MM.1S (cell line): ENCODE measurements at regions not wholly inside any gene's neighbourhood (a gene's known extent, or its start where the extent isn't known, plus 50 kb on each side); places are given as distances from the start of the nearest gene placed in this dataset.

ENCODE experiments used
- DNase-seq: peaks from one replicate; pipeline ENCODE4 v3.0.0-alpha.2; 2015
- H2AFZ ChIP-seq: fragments of 300-600 bp; sonication (generic); 2 replicates; pipeline ENCODE4 v1.6.0; 2016; ENCODE audit warnings: antibody characterized with exemption, low read length
- H3F3A ChIP-seq: fragments of 300-600 bp; sonication (generic); 2 replicates; pipeline ENCODE4 v1.6.1; 2016; ENCODE audit warnings: mild to moderate bottlenecking, antibody characterized with exemption, low read length, moderate library complexity, mixed read lengths; ENCODE audit not compliant: insufficient read depth
- H3K27ac ChIP-seq: fragments of 300-600 bp; sonication (generic); 2 replicates; pipeline ENCODE4 v1.5.1; 2016; ENCODE audit warnings: mild to moderate bottlenecking, low read length
- H3K27me3 ChIP-seq: fragments of 300-600 bp; sonication (generic); replicated peaks from 2 replicates; pipeline ENCODE4 v1.6.0; 2016; ENCODE audit warnings: low read length; ENCODE audit not compliant: insufficient read depth
- H3K36me3 ChIP-seq: fragments of 300-600 bp; sonication (generic); replicated peaks from 2 replicates; pipeline ENCODE4 v1.6.1; 2016; ENCODE audit warnings: mild to moderate bottlenecking, low read length, mixed read lengths; ENCODE audit not compliant: insufficient read depth
- H3K4me1 ChIP-seq: fragments of 300-600 bp; sonication (generic); 2 replicates; pipeline ENCODE4 v1.6.1; 2016; ENCODE audit warnings: low read length, mixed read lengths
- H3K4me2 ChIP-seq: fragments of 300-600 bp; sonication (generic); 2 replicates; pipeline ENCODE4 v1.6.0; 2016; ENCODE audit warnings: low read depth, low read length
- H3K4me3 ChIP-seq: fragments of 300-600 bp; sonication (generic); 2 replicates; pipeline ENCODE4 v1.5.1; 2016; ENCODE audit warnings: low read length, mixed read lengths
- H3K79me2 ChIP-seq: fragments of 300-600 bp; sonication (generic); 2 replicates; pipeline ENCODE4 v1.6.1; 2016; ENCODE audit warnings: mixed run types, low read length, mixed read lengths
- H3K9ac ChIP-seq: fragments of 300-600 bp; sonication (generic); 2 replicates; pipeline ENCODE4 v1.6.1; 2016; ENCODE audit warnings: low read length, mixed read lengths
- H3K9me2 ChIP-seq: fragments of 300-600 bp; sonication (generic); replicated peaks from 2 replicates; pipeline ENCODE4 v1.6.1; 2016; ENCODE audit warnings: mild to moderate bottlenecking, low read length, mixed read lengths; ENCODE audit not compliant: insufficient read depth
- H3K9me3 ChIP-seq: fragments of 300-600 bp; sonication (generic); replicated peaks from 2 replicates; pipeline ENCODE4 v1.6.1; 2016; ENCODE audit warnings: mild to moderate bottlenecking, low read length, mixed read lengths; ENCODE audit not compliant: insufficient read depth
- H4K20me1 ChIP-seq: fragments of 300-600 bp; sonication (generic); 2 replicates; pipeline ENCODE4 v1.6.1; 2016; ENCODE audit warnings: mild to moderate bottlenecking, low read length, moderate library complexity, mixed read lengths; ENCODE audit not compliant: insufficient read depth
- EZH2 ChIP-seq: fragments of 300-600 bp; sonication (generic); optimal IDR thresholded peaks from 2 replicates; pipeline ENCODE3; 2017; ENCODE audit warnings: low read depth, mild to moderate bottlenecking, antibody characterized with exemption, low read length, mixed read lengths
- EZH2phosphoT487 ChIP-seq: fragments of 300-600 bp; sonication (generic); IDR thresholded peaks from 2 replicates; pipeline ENCODE4 v1.6.1; 2018; ENCODE audit warnings: antibody characterized with exemption, low read length
- TF ChIP-seq, protein P1 (sequence below): fragments of 300-600 bp; sonication (generic); IDR thresholded peaks from 2 replicates; pipeline ENCODE4 v1.5.1; 2016; ENCODE audit warnings: antibody characterized with exemption, low read length, mixed read lengths

DNA sequence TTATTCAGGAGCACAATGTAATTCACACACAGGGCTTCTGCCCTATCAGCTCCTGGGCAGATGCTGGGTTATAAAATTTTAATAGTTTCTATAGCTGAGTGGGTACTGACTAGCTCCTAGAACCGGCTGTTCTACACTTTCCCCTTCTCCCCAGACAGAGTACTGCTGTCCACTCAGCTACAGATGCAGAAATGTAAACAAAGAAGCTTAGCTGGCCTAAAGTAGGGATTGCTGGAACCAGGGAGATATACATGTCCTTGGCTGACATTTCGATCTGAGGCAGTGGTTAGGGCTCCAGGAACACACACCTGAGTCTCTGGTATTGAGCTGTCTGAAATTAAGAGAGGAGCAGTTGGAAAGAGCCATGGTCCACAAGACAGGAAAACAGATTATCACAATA lies 211.5 kb upstream of the USP24 start:
- Histone ChIP-seq H4K20me1 (no peaks in the 10 kb centered on the region), H3K9me2 (no peaks in the 10 kb centered on the region), H3K4me3 (no peak overlapping the region), H3K79me2 (no peaks in the 10 kb centered on the region), H3K4me1 (no peaks in the 10 kb centered on the region), H3F3A (no peaks in the 10 kb centered on the region), H2AFZ (no peak overlapping the region), H3K9ac (no peak overlapping the region), H3K9me3 (no peaks in the 10 kb centered on the region), H3K27me3 (no peaks in the 10 kb centered on the region), H3K27ac (no peak overlapping the region), H3K4me2 (no peak overlapping the region), H3K36me3 (no peaks in the 10 kb centered on the region)
- DNase-seq = no peak
- TF ChIP-seq EZH2phosphoT487 (no peak), EZH2 (no peak)
- TF ChIP-seq, protein P1, sequence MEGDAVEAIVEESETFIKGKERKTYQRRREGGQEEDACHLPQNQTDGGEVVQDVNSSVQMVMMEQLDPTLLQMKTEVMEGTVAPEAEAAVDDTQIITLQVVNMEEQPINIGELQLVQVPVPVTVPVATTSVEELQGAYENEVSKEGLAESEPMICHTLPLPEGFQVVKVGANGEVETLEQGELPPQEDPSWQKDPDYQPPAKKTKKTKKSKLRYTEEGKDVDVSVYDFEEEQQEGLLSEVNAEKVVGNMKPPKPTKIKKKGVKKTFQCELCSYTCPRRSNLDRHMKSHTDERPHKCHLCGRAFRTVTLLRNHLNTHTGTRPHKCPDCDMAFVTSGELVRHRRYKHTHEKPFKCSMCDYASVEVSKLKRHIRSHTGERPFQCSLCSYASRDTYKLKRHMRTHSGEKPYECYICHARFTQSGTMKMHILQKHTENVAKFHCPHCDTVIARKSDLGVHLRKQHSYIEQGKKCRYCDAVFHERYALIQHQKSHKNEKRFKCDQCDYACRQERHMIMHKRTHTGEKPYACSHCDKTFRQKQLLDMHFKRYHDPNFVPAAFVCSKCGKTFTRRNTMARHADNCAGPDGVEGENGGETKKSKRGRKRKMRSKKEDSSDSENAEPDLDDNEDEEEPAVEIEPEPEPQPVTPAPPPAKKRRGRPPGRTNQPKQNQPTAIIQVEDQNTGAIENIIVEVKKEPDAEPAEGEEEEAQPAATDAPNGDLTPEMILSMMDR = no peak

DNA sequence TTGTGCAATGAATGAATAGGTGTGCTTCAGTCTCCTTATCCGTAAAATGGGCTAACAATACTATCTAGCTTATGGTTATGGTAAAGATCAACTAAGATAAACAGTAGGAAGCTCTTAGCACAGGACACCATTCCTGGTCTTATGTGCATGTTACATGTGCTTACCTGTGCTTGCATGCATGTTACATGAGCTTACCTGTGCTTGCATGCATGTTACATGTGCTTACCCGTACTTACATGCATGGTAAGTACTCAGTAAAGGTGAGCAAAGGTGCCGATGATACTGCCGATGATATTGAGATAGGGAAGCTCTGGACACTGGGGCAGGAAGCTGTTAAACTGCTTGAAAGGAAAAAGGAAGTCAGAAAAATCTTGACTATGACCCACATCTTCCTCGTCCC lies 211.0 kb upstream of the USP24 start:
- TF ChIP-seq EZH2phosphoT487 (no peak), EZH2 (no peak)
- TF ChIP-seq, protein P1 = no peak
- no peak for DNase-seq
- H3K9me3 ChIP-seq = no peaks in the 10 kb centered on the region
- H3K27ac ChIP-seq = no peak overlapping the region
- H3K4me1 ChIP-seq = no peaks in the 10 kb centered on the region
- no peak overlapping the region for H3K4me3 ChIP-seq
- H3F3A ChIP-seq = no peaks in the 10 kb centered on the region
- H2AFZ ChIP-seq = no peak overlapping the region
- H3K36me3 ChIP-seq = no peaks in the 10 kb centered on the region
- H3K4me2 ChIP-seq = no peak overlapping the region
- no peaks in the 10 kb centered on the region for H3K79me2 ChIP-seq
- H4K20me1 ChIP-seq = no peaks in the 10 kb centered on the region
- H3K9ac ChIP-seq = no peak overlapping the region
- no peaks in the 10 kb centered on the region for H3K27me3 ChIP-seq
- H3K9me2 ChIP-seq = no peaks in the 10 kb centered on the region

DNA sequence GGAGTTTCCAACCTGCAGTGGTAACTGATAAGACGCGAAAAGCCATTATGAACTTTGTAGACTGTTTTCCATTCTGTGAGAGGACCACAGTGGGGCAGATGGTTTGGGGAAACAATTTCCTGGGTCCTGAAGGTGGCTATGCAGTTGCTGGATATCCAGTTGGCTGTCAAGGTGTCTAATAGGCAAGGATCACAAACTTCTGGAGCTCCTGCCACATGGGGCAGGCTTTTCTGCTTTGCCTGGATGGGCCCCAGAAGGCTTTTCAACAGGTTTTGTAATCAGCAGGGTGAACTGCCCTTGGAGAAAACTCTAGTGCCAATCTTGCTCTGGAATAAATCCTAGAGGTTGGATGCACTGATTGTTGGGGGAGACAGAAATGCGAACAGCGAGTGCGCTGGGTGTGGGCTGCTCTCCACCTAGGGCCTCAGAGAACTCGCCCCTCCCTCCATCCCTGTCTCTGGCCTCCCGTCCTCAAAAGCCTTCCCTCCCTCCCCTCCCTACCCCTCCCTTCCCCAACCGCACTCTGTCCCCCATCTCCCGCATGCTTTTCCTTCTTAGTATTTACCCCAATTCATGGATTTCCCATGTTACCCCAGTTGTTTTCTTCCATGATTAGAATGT lies 210.3 kb upstream of the USP24 start:
- Histone ChIP-seq H3K9ac (no peak overlapping the region), H2AFZ (no peak overlapping the region), H3K36me3 (no peaks in the 10 kb centered on the region), H3K4me3 (no peak overlapping the region), H3K9me2 (no peaks in the 10 kb centered on the region), H3K79me2 (no peaks in the 10 kb centered on the region), H3K27ac (no peak overlapping the region), H3K4me1 (no peaks in the 10 kb centered on the region), H4K20me1 (no peaks in the 10 kb centered on the region), H3K27me3 (no peaks in the 10 kb centered on the region), H3K4me2 (no peak overlapping the region), H3F3A (no peaks in the 10 kb centered on the region), H3K9me3 (no peaks in the 10 kb centered on the region)
- TF ChIP-seq, protein P1 = no peak
- TF ChIP-seq EZH2phosphoT487 = no peak
- TF ChIP-seq EZH2 = no peak
- DNase-seq = no peak
